ENCODE measurements at regions not wholly inside any gene's neighbourhood (a gene's known extent, or its start where the extent isn't known, plus 50 kb on each side); places are given as distances from the start of the nearest gene placed in this dataset.

- TF ChIP-seq CTCF (conservative IDR thresholded peaks at IDR 0.05 in 1 of 2, IDR thresholded peaks at IDR 0.05 in 1 of 2; ENCODE audit: extremely low read depth in 1 of 2, insufficient read depth in 1 of 2, low read depth in 1 of 2, low read length in 2 of 2), result no peak
- no peak for TF ChIP-seq EZH2 (IDR thresholded peaks at IDR 0.05; ENCODE audit: borderline replicate concordance, low read length)
Observed at GRCh38 chrX:134718105-134718965, 60.1 kb upstream of the PLAC1 start.

All from mammary epithelial cell (primary cell).